ENCODE measurements at regions not wholly inside any gene's neighbourhood (a gene's known extent, or its start where the extent isn't known, plus 50 kb on each side); places are given as distances from the start of the nearest gene placed in this dataset.

- no peaks in the 10 kb centered on the region for H3K27me3 ChIP-seq
- no peak for DNase-seq (ENCODE audit: low spot score in 2 of 2)
- no peaks in the 10 kb centered on the region for H3K36me3 ChIP-seq
- H3K27ac ChIP-seq, result no peak overlapping the region
- TF ChIP-seq EP300 (IDR thresholded peaks at IDR 0.05) (no peak), CTCF (IDR thresholded peaks at IDR 0.05) (no peak), POLR2A (IDR thresholded peaks at IDR 0.05) (no peak)
- H3K4me3 ChIP-seq, result no peak overlapping the region
- H3K4me1 ChIP-seq, result no peaks in the 10 kb centered on the region
- 94 to 97% methylated on average over 1 of the region's 1 CpG for WGBS, 2 donors
- no peaks in the 10 kb centered on the region for H3K9me3 ChIP-seq
Observed at GRCh38 chr10:120016906-120017305, 124.4 kb downstream of the SEC23IP start.

- TF ChIP-seq POLR2A (IDR thresholded peaks at IDR 0.05), result no peak
- TF ChIP-seq EP300 (IDR thresholded peaks at IDR 0.05), result no peak
- TF ChIP-seq CTCF (IDR thresholded peaks at IDR 0.05), result no peak
- 44 to 56% methylated on average over 6 of the region's 6 CpGs for WGBS, 2 donors
- Histone ChIP-seq H3K9me3 (no peaks in the 10 kb centered on the region), H3K27me3 (no peaks in the 10 kb centered on the region), H3K4me3 (no peak overlapping the region), H3K36me3 (no peaks in the 10 kb centered on the region), H3K4me1 (no peaks in the 10 kb centered on the region), H3K27ac (no peak overlapping the region)
- no peak for DNase-seq (ENCODE audit: low spot score in 2 of 2)
Observed at GRCh38 chr10:120017733-120018417, 125.3 kb downstream of the SEC23IP start.

- Histone ChIP-seq H3K27me3 (no peaks in the 10 kb centered on the region), H3K4me1 (no peaks in the 10 kb centered on the region), H3K36me3 (no peaks in the 10 kb centered on the region), H3K9me3 (no peaks in the 10 kb centered on the region), H3K4me3 (no peak overlapping the region), H3K27ac (no peak overlapping the region)
- WGBS, 2 donors, result 89 to 91% methylated on average over 5 of the region's 5 CpGs
- TF ChIP-seq POLR2A (IDR thresholded peaks at IDR 0.05) (no peak), EP300 (IDR thresholded peaks at IDR 0.05) (no peak), CTCF (IDR thresholded peaks at IDR 0.05) (no peak)
- DNase-seq (ENCODE audit: low spot score in 2 of 2), result no peak
Observed at GRCh38 chr10:120018695-120019094, 126.2 kb downstream of the SEC23IP start.

- no peak overlapping the region for H3K27ac ChIP-seq
- H3K4me1 ChIP-seq, result no peaks in the 10 kb centered on the region
- no peak overlapping the region for H3K4me3 ChIP-seq
- TF ChIP-seq POLR2A (IDR thresholded peaks at IDR 0.05) (no peak), EP300 (IDR thresholded peaks at IDR 0.05) (no peak), CTCF (IDR thresholded peaks at IDR 0.05) (no peak)
- H3K27me3 ChIP-seq, result no peaks in the 10 kb centered on the region
- WGBS, 2 donors, result 52 to 81% methylated on average over 1 of the region's 1 CpG
- H3K36me3 ChIP-seq, result no peaks in the 10 kb centered on the region
- no peak for DNase-seq (ENCODE audit: low spot score in 2 of 2)
- H3K9me3 ChIP-seq, result no peaks in the 10 kb centered on the region
Observed at GRCh38 chr10:120019568-120019967, 127.0 kb downstream of the SEC23IP start.

GRCh38 chr10:120022357-120022756 is 129.8 kb downstream of the SEC23IP start:
- Histone ChIP-seq H3K4me3 (no peak overlapping the region), H3K36me3 (no peaks in the 10 kb centered on the region), H3K9me3 (no peaks in the 10 kb centered on the region), H3K27ac (no peak overlapping the region), H3K27me3 (no peaks in the 10 kb centered on the region), H3K4me1 (no peaks in the 10 kb centered on the region)
- TF ChIP-seq CTCF (IDR thresholded peaks at IDR 0.05) (no peak), POLR2A (IDR thresholded peaks at IDR 0.05) (no peak), EP300 (IDR thresholded peaks at IDR 0.05) (no peak)
- WGBS, 2 donors, result 59 to 81% methylated on average over 7 of the region's 7 CpGs
- DNase-seq (ENCODE audit: low spot score in 2 of 2), result no peak

Data from tibial nerve (tissue), 4 donors.